ENCODE measurements at regions not wholly inside any gene's neighbourhood (a gene's known extent, or its start where the extent isn't known, plus 50 kb on each side); places are given as distances from the start of the nearest gene placed in this dataset.

DNA sequence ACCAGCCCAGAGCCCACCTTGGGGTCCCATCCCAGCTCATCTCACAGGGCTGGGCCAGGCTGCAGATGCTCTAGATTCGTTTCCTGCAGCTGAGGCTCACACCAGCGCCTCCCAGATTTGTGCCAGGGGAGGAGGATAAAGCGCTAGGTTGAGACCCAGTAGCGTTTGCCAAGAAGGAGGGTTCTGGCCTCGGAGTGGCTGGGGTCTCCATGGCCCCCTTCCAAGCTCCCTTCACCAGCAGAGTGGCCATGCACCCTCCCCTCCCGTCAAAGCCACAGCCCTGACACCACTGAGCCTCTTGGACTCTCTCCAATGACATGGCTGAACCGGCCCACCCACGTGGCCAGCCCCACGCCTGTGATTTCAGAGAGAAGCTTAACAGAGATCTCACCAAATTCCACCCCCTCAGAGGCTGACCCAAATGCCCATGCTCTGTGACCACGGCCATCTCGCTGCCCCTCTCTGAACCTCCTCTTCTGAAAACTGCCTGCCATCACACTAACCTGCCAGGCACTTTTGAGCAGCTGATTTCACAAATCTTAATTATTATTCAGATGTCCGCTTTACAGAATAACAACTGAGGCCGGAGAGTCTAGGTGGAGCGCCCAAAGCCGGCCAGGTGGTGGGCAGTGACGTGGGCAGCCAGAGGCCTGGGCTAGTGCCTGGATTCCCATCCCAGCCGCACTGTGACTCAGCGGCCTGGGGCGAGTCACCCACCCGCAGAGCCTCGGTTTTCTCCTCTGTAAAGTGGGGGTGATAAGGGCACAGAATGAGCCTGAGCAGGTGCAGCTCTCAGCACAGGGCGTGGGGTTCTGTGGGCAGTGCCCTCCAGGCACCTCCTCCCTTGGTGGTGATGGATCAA lies 155.7 kb downstream of the C9orf50 start:
- intact Hi-C loops (cut with micrococcal nuclease): no loop called here
- POLR2A ChIA-PET: interaction anchor here (0.6 to 3.0 kb wide), 6 partner anchors 9 to 299 kb away, joined by 3 to 18 read pairs (median 3); no protein-coding TSS in a partner anchor
- no peak overlapping the region for H3K27ac Mint-ChIP-seq (ENCODE audit: low read depth, unreplicated experiment)
- no peaks in the 10 kb centered on the region for H3K27me3 Mint-ChIP-seq (ENCODE audit: insufficient read depth, unreplicated experiment)
- no TSS peak for BruUV-seq (replicated peaks)
- no peak overlapping the region for H3K4me3 Mint-ChIP-seq (ENCODE audit: unreplicated experiment)
- H3K4me1 Mint-ChIP-seq (ENCODE audit: insufficient read depth, unreplicated experiment): peaks cover 12% of the 10 kb centered on the region
- CTCF ChIA-PET: interaction anchor here (0.6 to 1.5 kb wide), 2 partner anchors 129 to 159 kb away, joined by 4 read pairs; no protein-coding TSS in a partner anchor
- peaks cover 4% of the 10 kb centered on the region for H3K36me3 Mint-ChIP-seq (ENCODE audit: insufficient read depth, unreplicated experiment)
- peak; percentile 51 for DNase-seq (ENCODE audit: unreplicated experiment)
- TF ChIP-seq, protein P1, sequence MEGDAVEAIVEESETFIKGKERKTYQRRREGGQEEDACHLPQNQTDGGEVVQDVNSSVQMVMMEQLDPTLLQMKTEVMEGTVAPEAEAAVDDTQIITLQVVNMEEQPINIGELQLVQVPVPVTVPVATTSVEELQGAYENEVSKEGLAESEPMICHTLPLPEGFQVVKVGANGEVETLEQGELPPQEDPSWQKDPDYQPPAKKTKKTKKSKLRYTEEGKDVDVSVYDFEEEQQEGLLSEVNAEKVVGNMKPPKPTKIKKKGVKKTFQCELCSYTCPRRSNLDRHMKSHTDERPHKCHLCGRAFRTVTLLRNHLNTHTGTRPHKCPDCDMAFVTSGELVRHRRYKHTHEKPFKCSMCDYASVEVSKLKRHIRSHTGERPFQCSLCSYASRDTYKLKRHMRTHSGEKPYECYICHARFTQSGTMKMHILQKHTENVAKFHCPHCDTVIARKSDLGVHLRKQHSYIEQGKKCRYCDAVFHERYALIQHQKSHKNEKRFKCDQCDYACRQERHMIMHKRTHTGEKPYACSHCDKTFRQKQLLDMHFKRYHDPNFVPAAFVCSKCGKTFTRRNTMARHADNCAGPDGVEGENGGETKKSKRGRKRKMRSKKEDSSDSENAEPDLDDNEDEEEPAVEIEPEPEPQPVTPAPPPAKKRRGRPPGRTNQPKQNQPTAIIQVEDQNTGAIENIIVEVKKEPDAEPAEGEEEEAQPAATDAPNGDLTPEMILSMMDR (IDR thresholded peaks at IDR 0.05; ENCODE audit: unreplicated experiment): no peak
- H3K9me3 Mint-ChIP-seq (ENCODE audit: unreplicated experiment): no peaks in the 10 kb centered on the region

DNA sequence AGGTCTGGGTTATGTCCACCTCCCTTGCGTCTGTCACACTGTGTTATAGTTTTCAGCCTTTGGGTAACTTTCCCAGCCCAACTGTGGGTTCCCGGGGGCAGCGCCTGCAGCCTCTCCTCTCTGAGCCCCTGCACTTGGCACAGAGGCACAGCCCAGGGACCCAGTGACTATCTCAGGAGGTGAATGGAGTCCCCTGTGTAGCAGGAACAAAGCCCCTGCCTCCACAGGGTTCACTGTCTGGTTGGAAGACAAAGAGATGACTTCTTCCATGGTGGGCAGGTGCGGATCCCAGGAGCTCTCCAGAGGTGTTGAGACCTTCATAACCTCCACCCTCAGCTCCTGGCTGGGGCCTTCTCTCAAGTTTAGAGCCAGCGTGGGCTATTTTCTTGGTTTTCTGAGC lies 156.9 kb downstream of the C9orf50 start:
- Mint-ChIP-seq H3K27ac (ENCODE audit: low read depth, unreplicated experiment) (no peak overlapping the region), H3K4me1 (ENCODE audit: insufficient read depth, unreplicated experiment) (peaks cover 12% of the 10 kb centered on the region), H3K9me3 (ENCODE audit: unreplicated experiment) (no peaks in the 10 kb centered on the region), H3K36me3 (ENCODE audit: insufficient read depth, unreplicated experiment) (peaks cover 4% of the 10 kb centered on the region), H3K4me3 (ENCODE audit: unreplicated experiment) (no peak overlapping the region), H3K27me3 (ENCODE audit: insufficient read depth, unreplicated experiment) (no peaks in the 10 kb centered on the region)
- DNase-seq (ENCODE audit: unreplicated experiment): no peak
- TF ChIP-seq, protein P1 (IDR thresholded peaks at IDR 0.05; ENCODE audit: unreplicated experiment): no peak
- POLR2A ChIA-PET: interaction anchor here (3.0 kb wide), 1 partner anchor 19 kb away, joined by 18 read pairs; no protein-coding TSS in a partner anchor
- BruUV-seq (replicated peaks): no TSS peak
- intact Hi-C loops (cut with micrococcal nuclease): no loop called here
- CTCF ChIA-PET: interaction anchor here (1.5 kb wide), 1 partner anchor 160 kb away, joined by 4 read pairs; no protein-coding TSS in a partner anchor

DNA sequence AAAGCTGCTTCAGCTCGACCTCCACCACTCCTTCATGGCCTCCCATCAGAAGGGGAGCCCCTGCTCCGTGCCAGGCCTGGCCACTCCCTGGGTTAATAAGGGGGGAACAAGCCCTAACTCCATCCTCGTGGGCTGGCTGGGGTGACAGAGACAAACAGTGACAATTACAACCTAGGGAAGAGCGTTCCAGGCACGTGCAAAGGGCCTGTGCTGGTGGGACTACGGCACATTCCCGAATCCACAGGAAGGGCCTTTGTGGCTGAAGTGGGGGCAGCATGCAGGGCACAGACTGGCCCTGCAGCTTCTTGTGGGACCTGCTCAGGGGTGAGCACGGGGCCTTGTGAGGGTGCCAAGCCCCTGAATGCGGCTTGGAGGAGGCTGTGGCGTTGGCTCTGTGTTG lies 157.4 kb downstream of the C9orf50 start:
- no peak for DNase-seq (ENCODE audit: unreplicated experiment)
- Mint-ChIP-seq H3K36me3 (ENCODE audit: insufficient read depth, unreplicated experiment) (peaks cover 3% of the 10 kb centered on the region), H3K4me3 (ENCODE audit: unreplicated experiment) (no peak overlapping the region), H3K27me3 (ENCODE audit: insufficient read depth, unreplicated experiment) (no peaks in the 10 kb centered on the region), H3K4me1 (ENCODE audit: insufficient read depth, unreplicated experiment) (peaks cover 12% of the 10 kb centered on the region), H3K9me3 (ENCODE audit: unreplicated experiment) (no peaks in the 10 kb centered on the region), H3K27ac (ENCODE audit: low read depth, unreplicated experiment) (no peak overlapping the region)
- TF ChIP-seq, protein P1 (IDR thresholded peaks at IDR 0.05; ENCODE audit: unreplicated experiment): no peak
- POLR2A ChIA-PET: interaction anchor here (3.0 kb wide), 1 partner anchor 20 kb away, joined by 18 read pairs; no protein-coding TSS in a partner anchor
- CTCF ChIA-PET: interaction anchor here (0.7 kb wide), 1 partner anchor 276 kb away, joined by 3 read pairs; no protein-coding TSS in a partner anchor
- BruUV-seq (replicated peaks): no TSS peak
- intact Hi-C loops (cut with micrococcal nuclease): no loop called here

DNA sequence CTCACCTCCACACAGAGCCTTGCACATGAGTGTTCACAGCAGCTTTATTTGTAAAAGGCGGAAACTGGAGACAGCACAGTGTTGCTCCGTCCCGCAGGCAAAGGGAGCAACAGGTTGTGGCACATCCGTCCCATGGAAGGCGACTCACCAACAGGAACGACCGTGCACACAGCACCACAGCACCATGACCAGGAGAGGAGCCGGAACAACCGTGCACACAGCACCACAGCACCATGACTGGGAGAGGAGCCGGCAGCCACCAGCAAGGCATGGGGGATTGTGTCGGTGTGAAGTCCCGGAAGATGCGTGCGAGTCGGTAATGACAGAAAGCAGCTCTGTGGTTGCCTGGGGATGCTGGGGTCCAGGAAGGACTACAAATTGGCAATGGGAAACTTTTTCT lies 158.5 kb downstream of the C9orf50 start:
- POLR2A ChIA-PET: interaction anchor here (0.7 to 1.3 kb wide), 2 partner anchors 20 to 33 kb away, joined by 3 to 5 read pairs; no protein-coding TSS in a partner anchor
- intact Hi-C loops (cut with micrococcal nuclease): no loop called here
- Mint-ChIP-seq H3K27me3 (ENCODE audit: insufficient read depth, unreplicated experiment) (no peaks in the 10 kb centered on the region), H3K27ac (ENCODE audit: low read depth, unreplicated experiment) (no peak overlapping the region), H3K4me1 (ENCODE audit: insufficient read depth, unreplicated experiment) (peaks cover 12% of the 10 kb centered on the region), H3K9me3 (ENCODE audit: unreplicated experiment) (peaks cover 2% of the 10 kb centered on the region), H3K36me3 (ENCODE audit: insufficient read depth, unreplicated experiment) (no peaks in the 10 kb centered on the region), H3K4me3 (ENCODE audit: unreplicated experiment) (no peak overlapping the region)
- no peak for DNase-seq (ENCODE audit: unreplicated experiment)
- no TSS peak for BruUV-seq (replicated peaks)
- CTCF ChIA-PET: interaction anchor here (0.5 to 0.6 kb wide), 2 partner anchors 20 to 130 kb away, joined by 4 to 5 read pairs; no protein-coding TSS in a partner anchor
- TF ChIP-seq, protein P1 (IDR thresholded peaks at IDR 0.05; ENCODE audit: unreplicated experiment): no peak

Measured in MCF 10A (cell line).